Erythroblast (primary cell): ENCODE measurements at regions not wholly inside any gene's neighbourhood (a gene's known extent, or its start where the extent isn't known, plus 50 kb on each side); places are given as distances from the start of the nearest gene placed in this dataset.

ENCODE experiments used
- GATA1 ChIP-seq: IDR thresholded peaks from 2 replicates; pipeline ENCODE4 v1.6.1; 2011; ENCODE audit warnings: low read depth, mild to moderate bottlenecking, control low read depth, low read length, moderate library complexity
- POLR2A ChIP-seq: IDR thresholded peaks from 2 replicates; pipeline ENCODE4 v1.6.1; 2011; ENCODE audit warnings: mild to moderate bottlenecking, low read length

GRCh38 chr13:55440465-55441085 lies 1700.1 kb upstream of the PRR20A start:
- TF ChIP-seq POLR2A (no peak), GATA1 (no peak)
